ENCODE measurements at regions not wholly inside any gene's neighbourhood (a gene's known extent, or its start where the extent isn't known, plus 50 kb on each side); places are given as distances from the start of the nearest gene placed in this dataset.

DNA sequence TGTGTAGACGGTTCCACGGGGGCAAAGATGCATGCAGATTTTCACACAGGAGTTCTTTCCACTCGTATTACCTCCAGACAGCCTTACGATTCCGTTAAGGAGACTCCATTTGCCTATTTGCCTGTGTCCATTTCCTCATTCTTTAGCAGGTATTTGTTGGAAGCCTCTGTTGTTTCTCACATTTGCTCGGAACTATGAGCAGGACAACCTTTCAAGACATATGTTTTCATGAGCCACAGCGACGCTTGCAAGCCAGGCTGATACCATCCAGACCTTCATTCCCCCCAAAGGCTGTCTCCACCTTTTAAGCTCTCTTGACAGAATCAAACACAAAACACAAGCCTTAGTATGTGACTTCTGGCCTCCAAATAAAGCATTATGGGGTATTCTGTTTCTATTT is 57.6 kb upstream of the NEDD9 start:
- TF ChIP-seq, protein P1, sequence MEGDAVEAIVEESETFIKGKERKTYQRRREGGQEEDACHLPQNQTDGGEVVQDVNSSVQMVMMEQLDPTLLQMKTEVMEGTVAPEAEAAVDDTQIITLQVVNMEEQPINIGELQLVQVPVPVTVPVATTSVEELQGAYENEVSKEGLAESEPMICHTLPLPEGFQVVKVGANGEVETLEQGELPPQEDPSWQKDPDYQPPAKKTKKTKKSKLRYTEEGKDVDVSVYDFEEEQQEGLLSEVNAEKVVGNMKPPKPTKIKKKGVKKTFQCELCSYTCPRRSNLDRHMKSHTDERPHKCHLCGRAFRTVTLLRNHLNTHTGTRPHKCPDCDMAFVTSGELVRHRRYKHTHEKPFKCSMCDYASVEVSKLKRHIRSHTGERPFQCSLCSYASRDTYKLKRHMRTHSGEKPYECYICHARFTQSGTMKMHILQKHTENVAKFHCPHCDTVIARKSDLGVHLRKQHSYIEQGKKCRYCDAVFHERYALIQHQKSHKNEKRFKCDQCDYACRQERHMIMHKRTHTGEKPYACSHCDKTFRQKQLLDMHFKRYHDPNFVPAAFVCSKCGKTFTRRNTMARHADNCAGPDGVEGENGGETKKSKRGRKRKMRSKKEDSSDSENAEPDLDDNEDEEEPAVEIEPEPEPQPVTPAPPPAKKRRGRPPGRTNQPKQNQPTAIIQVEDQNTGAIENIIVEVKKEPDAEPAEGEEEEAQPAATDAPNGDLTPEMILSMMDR (IDR thresholded peaks at IDR 0.05) = no peak
- no peak for TF ChIP-seq POLR2AphosphoS5 (IDR thresholded peaks at IDR 0.05)
- no peak for TF ChIP-seq EP300 (IDR thresholded peaks at IDR 0.05)
- TF ChIP-seq POLR2A (IDR thresholded peaks at IDR 0.05) = no peak

Measured in stomach (tissue), 4 donors.